DOHH2 (cell line): ENCODE measurements at regions not wholly inside any gene's neighbourhood (a gene's known extent, or its start where the extent isn't known, plus 50 kb on each side); places are given as distances from the start of the nearest gene placed in this dataset.

ENCODE experiments used
- H3F3A ChIP-seq: fragments of 200-600 bp; sonication (generic), shearing (Covaris generic); 2 replicates; pipeline ENCODE4 v1.6.0; 2016; ENCODE audit warnings: antibody characterized with exemption, mild to moderate bottlenecking; ENCODE audit not compliant: control insufficient read depth, insufficient read depth
- H3K27ac ChIP-seq: fragments of 200-600 bp; sonication (generic); 2 replicates; pipeline ENCODE4 v1.5.1; 2014; ENCODE audit warnings: low read depth, mild to moderate bottlenecking, low read length, moderate library complexity
- H3K27me3 ChIP-seq: fragments of 200-600 bp; sonication (generic); 2 replicates; pipeline ENCODE4 v1.6.1; 2014; ENCODE audit warnings: mild to moderate bottlenecking, low read length, mixed read lengths; ENCODE audit not compliant: control insufficient read depth
- H3K36me3 ChIP-seq: fragments of 200-600 bp; sonication (generic); 2 replicates; pipeline ENCODE4 v1.6.1; 2014; ENCODE audit warnings: mild to moderate bottlenecking, low read length, moderate library complexity, mixed read lengths; ENCODE audit not compliant: control insufficient read depth
- H3K4me1 ChIP-seq: fragments of 200-600 bp; sonication (generic); 2 replicates; pipeline ENCODE4 v1.6.1; 2014; ENCODE audit warnings: mild to moderate bottlenecking, low read length, mixed read lengths; ENCODE audit not compliant: control insufficient read depth
- H3K4me2 ChIP-seq: fragments of 200-600 bp; sonication (generic); 2 replicates; pipeline ENCODE4 v1.6.0; 2014; ENCODE audit warnings: mild to moderate bottlenecking, low read length, moderate library complexity
- H3K4me3 ChIP-seq: fragments of 200-600 bp; sonication (generic); 2 replicates; pipeline ENCODE4 v1.5.1; 2014; ENCODE audit warnings: mild to moderate bottlenecking, low read length, mixed read lengths
- H3K79me2 ChIP-seq: fragments of 200-600 bp; sonication (generic); 2 replicates; pipeline ENCODE4 v1.6.1; 2014; ENCODE audit warnings: mild to moderate bottlenecking, low read length, mixed read lengths; ENCODE audit not compliant: control insufficient read depth
- H3K9me2 ChIP-seq: fragments of 200-600 bp; sonication (generic); replicated peaks from 2 replicates; pipeline ENCODE4 v1.6.1; 2014; ENCODE audit warnings: mild to moderate bottlenecking, low read length, mixed read lengths; ENCODE audit not compliant: control insufficient read depth
- H3K9me3 ChIP-seq: fragments of 200-600 bp; sonication (generic); 2 replicates; pipeline ENCODE4 v1.6.1; 2014; ENCODE audit warnings: antibody characterized with exemption, low read length, mixed read lengths; ENCODE audit not compliant: control insufficient read depth, insufficient read depth
- H4K20me1 ChIP-seq: fragments of 200-600 bp; sonication (generic); 2 replicates; pipeline ENCODE4 v1.6.0; 2014; ENCODE audit warnings: low read depth, mild to moderate bottlenecking, antibody characterized with exemption, low read length, moderate library complexity; ENCODE audit not compliant: control insufficient read depth, insufficient read depth
- CTCF ChIP-seq: fragments of 200-600 bp; sonication (generic); IDR thresholded peaks from one replicate; pipeline ENCODE4 v1.5.1; 2014; ENCODE audit warnings: antibody characterized with exemption, mild to moderate bottlenecking, low read depth, low read length; ENCODE audit not compliant: poor library complexity, severe bottlenecking
- EZH2phosphoT487 ChIP-seq: fragments of 200-600 bp; sonication (generic); IDR thresholded peaks from 2 replicates; pipeline ENCODE4 v1.6.1; 2017; ENCODE audit warnings: borderline replicate concordance, mild to moderate bottlenecking, antibody characterized with exemption, low read length, moderate library complexity, mixed read lengths

DNA sequence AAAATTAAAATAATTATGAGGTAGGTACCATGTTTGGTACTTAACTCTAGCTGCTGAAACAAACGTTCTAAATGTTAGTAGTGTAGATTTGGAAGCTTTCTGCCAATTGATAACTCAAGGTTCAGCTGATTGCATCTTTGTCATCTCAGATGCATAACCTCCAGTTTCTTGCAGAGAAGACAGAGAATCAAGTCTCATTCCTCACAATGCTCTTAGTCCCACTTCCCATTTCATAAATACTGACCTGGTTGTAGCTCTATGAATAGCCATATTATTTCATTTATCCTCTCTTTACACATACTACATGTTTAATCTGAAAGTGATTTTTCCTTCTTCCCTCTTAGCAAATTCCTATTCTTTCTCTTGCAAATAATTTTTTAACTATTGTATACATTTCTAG is 178.5 kb upstream of the SETBP1 start:
- Histone ChIP-seq H3K27ac (no peak overlapping the region), H3F3A (no peaks in the 10 kb centered on the region), H3K9me3 (no peaks in the 10 kb centered on the region), H3K4me1 (no peaks in the 10 kb centered on the region), H3K4me2 (no peak overlapping the region), H3K79me2 (no peaks in the 10 kb centered on the region), H3K4me3 (no peak overlapping the region), H3K27me3 (no peaks in the 10 kb centered on the region), H3K36me3 (no peaks in the 10 kb centered on the region), H3K9me2 (no peaks in the 10 kb centered on the region), H4K20me1 (no peaks in the 10 kb centered on the region)
- TF ChIP-seq CTCF (no peak), EZH2phosphoT487 (no peak)

DNA sequence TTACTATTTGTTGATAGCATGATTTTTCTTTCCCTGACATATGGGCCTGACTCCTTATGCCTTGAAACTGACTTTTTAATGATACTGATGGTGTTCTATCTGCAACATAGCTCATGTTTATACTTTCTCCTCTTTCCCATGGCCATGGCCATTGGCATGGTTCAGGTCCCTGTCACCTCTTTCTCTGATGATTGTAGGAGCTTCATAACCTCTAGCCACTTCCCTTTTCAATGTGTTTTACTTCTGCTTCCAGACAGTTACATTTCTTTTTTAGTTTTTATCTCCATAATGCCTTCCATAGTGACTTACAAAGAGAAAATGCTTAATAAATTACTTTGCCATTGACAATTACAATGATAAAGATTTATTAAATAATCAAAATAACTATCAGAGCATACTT is 177.9 kb upstream of the SETBP1 start:
- Histone ChIP-seq H3F3A (no peaks in the 10 kb centered on the region), H3K4me2 (no peak overlapping the region), H3K27ac (no peak overlapping the region), H3K9me3 (no peaks in the 10 kb centered on the region), H3K27me3 (no peaks in the 10 kb centered on the region), H3K4me3 (no peak overlapping the region), H3K36me3 (no peaks in the 10 kb centered on the region), H3K9me2 (no peaks in the 10 kb centered on the region), H3K4me1 (peaks cover 3% of the 10 kb centered on the region), H4K20me1 (no peaks in the 10 kb centered on the region), H3K79me2 (no peaks in the 10 kb centered on the region)
- TF ChIP-seq CTCF (no peak), EZH2phosphoT487 (no peak)

- Histone ChIP-seq H3K9me2 (no peaks in the 10 kb centered on the region), H3K4me2 (no peak overlapping the region), H3K27ac (no peak overlapping the region), H3K9me3 (no peaks in the 10 kb centered on the region), H4K20me1 (no peaks in the 10 kb centered on the region), H3F3A (no peaks in the 10 kb centered on the region), H3K4me1 (peaks cover 6% of the 10 kb centered on the region), H3K36me3 (no peaks in the 10 kb centered on the region), H3K79me2 (no peaks in the 10 kb centered on the region), H3K27me3 (no peaks in the 10 kb centered on the region), H3K4me3 (no peak overlapping the region)
- no peak for TF ChIP-seq CTCF
- TF ChIP-seq EZH2phosphoT487: no peak
Measured at GRCh38 chr18:44503854-44504253, 176.8 kb upstream of the SETBP1 start.

- Histone ChIP-seq H3K9me3 (no peaks in the 10 kb centered on the region), H3K27ac (no peak overlapping the region), H3K79me2 (no peaks in the 10 kb centered on the region), H3K9me2 (no peaks in the 10 kb centered on the region), H3K27me3 (no peaks in the 10 kb centered on the region), H4K20me1 (no peaks in the 10 kb centered on the region), H3K4me1 (peaks cover 6% of the 10 kb centered on the region), H3F3A (no peaks in the 10 kb centered on the region), H3K4me2 (no peak overlapping the region), H3K36me3 (no peaks in the 10 kb centered on the region), H3K4me3 (no peak overlapping the region)
- TF ChIP-seq CTCF: no peak
- no peak for TF ChIP-seq EZH2phosphoT487
Measured at GRCh38 chr18:44507729-44508325, 172.9 kb upstream of the SETBP1 start.
